Fibroblast of skin of right biceps (primary cell): ENCODE measurements at regions not wholly inside any gene's neighbourhood (a gene's known extent, or its start where the extent isn't known, plus 50 kb on each side); places are given as distances from the start of the nearest gene placed in this dataset.
"Not testable (repeated sequence)": the region's sequence is repeated elsewhere in the genome, so short reads cannot be mapped to it uniquely, and the experiment has no call there.

Experiments
- DNase-seq: peaks from one replicate; pipeline ENCODE4 v3.0.0-alpha.2; 2013

GRCh38 chr3:20700714-20701113, 514.7 kb upstream of the SGO1 start:
- no peak for DNase-seq

GRCh38 chr3:20698896-20699295, 512.9 kb upstream of the SGO1 start:
- no peak for DNase-seq

GRCh38 chr3:20696388-20697150, 510.6 kb upstream of the SGO1 start:
- DNase-seq: no peak

GRCh38 chr3:20692675-20693074, 506.7 kb upstream of the SGO1 start:
- DNase-seq: no peak

- DNase-seq: peak; percentile 77
Measured at GRCh38 chr3:20683910-20684309, 497.9 kb upstream of the SGO1 start.

- DNase-seq: peak; percentile 82
Measured at GRCh38 chr3:20682573-20682972, 496.6 kb upstream of the SGO1 start.

- DNase-seq: no peak
Measured at GRCh38 chr3:20680990-20681628, 495.1 kb upstream of the SGO1 start.

- DNase-seq: no peak
Measured at GRCh38 chr3:20673866-20674265, 487.9 kb upstream of the SGO1 start.

GRCh38 chr3:20669675-20670074, 483.7 kb upstream of the SGO1 start:
- DNase-seq: no peak

- DNase-seq: no peak
Measured at GRCh38 chr3:20669184-20669583, 483.2 kb upstream of the SGO1 start.

GRCh38 chr3:20668411-20668810, 482.4 kb upstream of the SGO1 start:
- DNase-seq: peak; percentile 35

- no peak for DNase-seq
Measured at GRCh38 chr3:20666091-20666490, 480.1 kb upstream of the SGO1 start.

GRCh38 chr3:20658491-20658890, 472.5 kb upstream of the SGO1 start:
- DNase-seq: peak; percentile 45

GRCh38 chr3:20657560-20657959, 471.6 kb upstream of the SGO1 start:
- no peak for DNase-seq

- no peak for DNase-seq
Measured at GRCh38 chr3:20652231-20652986, 466.4 kb upstream of the SGO1 start.

- DNase-seq: peak; percentile 91
Measured at GRCh38 chr3:20648921-20649381, 462.9 kb upstream of the SGO1 start.

- DNase-seq: peak; percentile 95
Measured at GRCh38 chr3:20648294-20648693, 462.3 kb upstream of the SGO1 start.

GRCh38 chr3:20646425-20646824, 460.4 kb upstream of the SGO1 start:
- DNase-seq: no peak

- DNase-seq: peak; percentile 40
Measured at GRCh38 chr3:20645340-20645739, 459.3 kb upstream of the SGO1 start.

GRCh38 chr3:20637729-20638128, 451.7 kb upstream of the SGO1 start:
- peak; percentile 63 for DNase-seq

GRCh38 chr3:20622304-20622703, 436.3 kb upstream of the SGO1 start:
- peak; percentile 92 for DNase-seq

- DNase-seq: not testable (repeated sequence)
Measured at GRCh38 chr3:20618621-20619020, 432.6 kb upstream of the SGO1 start.

GRCh38 chr3:20618181-20618580, 432.2 kb upstream of the SGO1 start:
- DNase-seq: not testable (repeated sequence)

- not testable (repeated sequence) for DNase-seq
Measured at GRCh38 chr3:20615982-20616381, 430.0 kb upstream of the SGO1 start.
